ENCODE measurements at regions not wholly inside any gene's neighbourhood (a gene's known extent, or its start where the extent isn't known, plus 50 kb on each side); places are given as distances from the start of the nearest gene placed in this dataset.
A peak's percentile ranks its signal among the peaks of the same experiment; 100 is the strongest.

- H3K4me1 Mint-ChIP-seq, result peaks cover 6% of the 10 kb centered on the region
- H3K27ac Mint-ChIP-seq (ENCODE audit: low read depth), result no peak overlapping the region
- H3K36me3 Mint-ChIP-seq (ENCODE audit: insufficient read depth), result no peaks in the 10 kb centered on the region
- H3K4me3 Mint-ChIP-seq, result no peak overlapping the region
- H3K27me3 Mint-ChIP-seq, result no peaks in the 10 kb centered on the region
- ATAC-seq (replicated peaks; ENCODE audit: extremely low read depth, poor library complexity, severe bottlenecking) (no peak), DNase-seq (ENCODE audit: low spot score in 2 of 2) (no peak)
- no peaks in the 10 kb centered on the region for H3K9me3 Mint-ChIP-seq
Measured at GRCh38 chr5:74506119-74506518, 134.4 kb downstream of the ENC1 start.

DNA sequence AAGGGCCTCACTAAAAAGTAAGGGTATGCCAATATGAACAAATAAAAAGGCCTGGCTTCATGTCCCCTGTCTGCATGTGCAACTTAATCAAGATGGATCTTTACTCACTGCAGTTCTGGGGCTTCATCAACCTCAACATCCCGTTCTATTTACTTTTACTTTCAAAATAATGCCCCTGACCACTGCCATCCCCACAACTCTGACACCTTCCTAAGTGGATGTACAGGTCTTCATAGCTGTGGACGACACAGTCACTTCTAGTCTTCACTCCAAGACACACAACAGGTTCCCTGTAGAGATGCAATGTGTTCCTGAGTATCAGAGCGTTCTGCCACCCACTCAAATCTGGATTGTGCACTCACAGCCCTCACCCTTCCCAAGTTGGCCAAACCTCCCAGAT is 136.1 kb downstream of the ENC1 start:
- Mint-ChIP-seq H3K36me3 (ENCODE audit: insufficient read depth) (no peaks in the 10 kb centered on the region), H3K27ac (ENCODE audit: low read depth) (no peak overlapping the region), H3K9me3 (no peaks in the 10 kb centered on the region), H3K4me1 (peaks cover 6% of the 10 kb centered on the region), H3K27me3 (no peaks in the 10 kb centered on the region), H3K4me3 (no peak overlapping the region)
- DNase-seq (ENCODE audit: low spot score in 2 of 2) (no peak), ATAC-seq (replicated peaks; ENCODE audit: extremely low read depth, poor library complexity, severe bottlenecking) (no peak)

DNA sequence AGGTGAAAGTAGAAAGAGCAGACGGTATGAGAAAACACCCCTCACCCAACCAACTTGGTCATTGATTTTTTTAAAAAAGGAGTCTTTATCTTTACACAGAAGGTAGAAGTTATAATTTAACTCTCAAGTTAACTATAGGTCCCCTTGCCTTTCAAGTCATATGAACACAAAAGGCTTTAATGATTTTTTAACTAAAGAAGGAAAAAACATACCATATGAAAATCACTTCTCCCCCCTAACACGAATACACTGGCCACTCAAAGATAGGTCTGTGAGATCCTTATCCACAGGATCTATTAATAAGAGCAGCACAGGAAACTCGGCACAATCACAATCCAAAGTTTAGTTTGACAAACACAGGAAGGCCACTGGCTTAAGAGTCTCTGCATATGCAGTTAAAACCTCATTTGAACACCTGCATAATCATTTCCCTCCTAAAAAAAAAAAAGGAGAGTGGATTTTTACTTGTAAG is 138.0 kb downstream of the ENC1 start:
- Mint-ChIP-seq H3K36me3 (ENCODE audit: insufficient read depth) (no peaks in the 10 kb centered on the region), H3K9me3 (no peaks in the 10 kb centered on the region), H3K27ac (ENCODE audit: low read depth) (no peak overlapping the region), H3K4me3 (no peak overlapping the region), H3K4me1 (peaks cover 6% of the 10 kb centered on the region), H3K27me3 (no peaks in the 10 kb centered on the region)
- no peak for DNase-seq (ENCODE audit: low spot score in 2 of 2)
- no peak for ATAC-seq (replicated peaks; ENCODE audit: extremely low read depth, poor library complexity, severe bottlenecking)

GRCh38 chr5:74501674-74502478 is 138.7 kb downstream of the ENC1 start:
- H3K27ac Mint-ChIP-seq (ENCODE audit: low read depth), result no peak overlapping the region
- H3K4me3 Mint-ChIP-seq, result no peak overlapping the region
- no peaks in the 10 kb centered on the region for H3K36me3 Mint-ChIP-seq (ENCODE audit: insufficient read depth)
- ATAC-seq (replicated peaks; ENCODE audit: extremely low read depth, poor library complexity, severe bottlenecking), result no peak
- peaks cover 6% of the 10 kb centered on the region for H3K4me1 Mint-ChIP-seq
- H3K9me3 Mint-ChIP-seq, result no peaks in the 10 kb centered on the region
- no peak for DNase-seq (ENCODE audit: low spot score in 2 of 2)
- no peaks in the 10 kb centered on the region for H3K27me3 Mint-ChIP-seq

GRCh38 chr5:74500110-74500917 is 140.2 kb downstream of the ENC1 start:
- H3K9me3 Mint-ChIP-seq, result no peaks in the 10 kb centered on the region
- DNase-seq (ENCODE audit: low spot score in 2 of 2), result no peak
- no peak overlapping the region for H3K27ac Mint-ChIP-seq (ENCODE audit: low read depth)
- peaks cover 6% of the 10 kb centered on the region for H3K4me1 Mint-ChIP-seq
- no peaks in the 10 kb centered on the region for H3K36me3 Mint-ChIP-seq (ENCODE audit: insufficient read depth)
- no peaks in the 10 kb centered on the region for H3K27me3 Mint-ChIP-seq
- no peak overlapping the region for H3K4me3 Mint-ChIP-seq
- ATAC-seq (replicated peaks; ENCODE audit: extremely low read depth, poor library complexity, severe bottlenecking), result no peak

DNA sequence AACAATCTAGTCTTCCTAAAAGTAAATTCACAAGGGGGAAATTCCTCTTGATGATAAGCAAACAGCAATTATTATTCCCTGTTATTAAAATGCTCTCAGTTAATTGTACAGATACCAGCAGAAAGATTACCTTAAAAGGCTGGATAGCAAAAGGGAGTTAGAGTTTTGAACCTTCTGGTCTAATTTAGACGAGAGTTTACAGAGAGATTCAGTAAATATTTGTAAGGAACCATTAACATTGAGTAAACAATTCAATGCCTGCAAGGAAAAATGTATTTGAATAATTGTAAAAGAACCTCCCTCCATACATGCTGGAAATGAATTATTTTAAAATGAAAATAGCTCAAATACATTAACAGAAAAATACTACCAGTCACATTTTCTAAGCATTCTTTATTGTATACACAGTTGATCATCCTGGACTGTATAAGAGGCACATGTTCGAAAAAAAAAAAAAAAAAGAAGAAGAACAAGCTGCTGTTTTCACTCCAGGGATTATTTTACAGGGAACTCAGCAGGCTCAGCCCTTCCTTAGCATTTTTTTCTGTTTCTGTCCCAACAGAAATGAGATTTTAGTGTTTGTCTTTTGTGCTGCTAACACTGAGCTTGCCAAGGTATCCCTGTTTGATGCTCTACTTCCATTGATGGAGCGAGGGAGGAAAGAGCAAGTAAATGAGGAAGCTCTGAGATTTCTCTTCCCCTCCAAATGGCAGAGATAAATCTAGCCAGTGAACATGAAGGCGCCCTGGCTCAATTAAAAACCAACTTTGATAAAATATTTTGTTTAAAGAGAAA is 141.1 kb downstream of the ENC1 start:
- H3K27ac Mint-ChIP-seq (ENCODE audit: low read depth), result no peak overlapping the region
- H3K4me3 Mint-ChIP-seq, result no peak overlapping the region
- no peaks in the 10 kb centered on the region for H3K9me3 Mint-ChIP-seq
- H3K27me3 Mint-ChIP-seq, result no peaks in the 10 kb centered on the region
- H3K4me1 Mint-ChIP-seq, result peaks cover 3% of the 10 kb centered on the region
- no peak for DNase-seq (ENCODE audit: low spot score in 2 of 2)
- no peak for ATAC-seq (replicated peaks; ENCODE audit: extremely low read depth, poor library complexity, severe bottlenecking)
- H3K36me3 Mint-ChIP-seq (ENCODE audit: insufficient read depth), result no peaks in the 10 kb centered on the region

GRCh38 chr5:74497706-74498105 is 142.8 kb downstream of the ENC1 start:
- Mint-ChIP-seq H3K27me3 (no peaks in the 10 kb centered on the region), H3K4me3 (no peak overlapping the region), H3K4me1 (no peaks in the 10 kb centered on the region), H3K36me3 (ENCODE audit: insufficient read depth) (peaks cover 2% of the 10 kb centered on the region), H3K9me3 (no peaks in the 10 kb centered on the region), H3K27ac (ENCODE audit: low read depth) (no peak overlapping the region)
- DNase-seq (ENCODE audit: low spot score in 2 of 2) (no peak), ATAC-seq (replicated peaks; ENCODE audit: extremely low read depth, poor library complexity, severe bottlenecking) (no peak)

GRCh38 chr5:74493411-74493810 is 147.1 kb downstream of the ENC1 start:
- ATAC-seq (replicated peaks; ENCODE audit: extremely low read depth, poor library complexity, severe bottlenecking), result no peak
- Mint-ChIP-seq H3K4me1 (peaks cover 15% of the 10 kb centered on the region), H3K36me3 (ENCODE audit: insufficient read depth) (peaks cover 2% of the 10 kb centered on the region), H3K9me3 (no peaks in the 10 kb centered on the region), H3K27me3 (no peaks in the 10 kb centered on the region), H3K27ac (ENCODE audit: low read depth) (no peak overlapping the region), H3K4me3 (no peak overlapping the region)
- no peak for DNase-seq (ENCODE audit: low spot score in 2 of 2)

- Mint-ChIP-seq H3K4me3 (no peak overlapping the region), H3K36me3 (ENCODE audit: insufficient read depth) (peaks cover 2% of the 10 kb centered on the region), H3K27me3 (no peaks in the 10 kb centered on the region), H3K27ac (ENCODE audit: low read depth) (no peak overlapping the region), H3K4me1 (peaks cover 15% of the 10 kb centered on the region), H3K9me3 (no peaks in the 10 kb centered on the region)
- DNase-seq (ENCODE audit: low spot score in 2 of 2) (no peak), ATAC-seq (replicated peaks; ENCODE audit: extremely low read depth, poor library complexity, severe bottlenecking) (no peak)
Measured at GRCh38 chr5:74492230-74492629, 148.3 kb downstream of the ENC1 start.

GRCh38 chr5:74491586-74491985 is 148.9 kb downstream of the ENC1 start:
- peaks cover 15% of the 10 kb centered on the region for H3K4me1 Mint-ChIP-seq
- H3K4me3 Mint-ChIP-seq, result peak overlapping the region; percentile 43
- H3K27ac Mint-ChIP-seq (ENCODE audit: low read depth), result no peak overlapping the region

GRCh38 chr5:74490814-74491213 is 149.7 kb downstream of the ENC1 start:
- H3K27me3 Mint-ChIP-seq, result no peaks in the 10 kb centered on the region

More at GRCh38 chr5:74491586-74491985, 148.9 kb downstream of the ENC1 start:
- ATAC-seq (replicated peaks; ENCODE audit: extremely low read depth, poor library complexity, severe bottlenecking), result no peak
- Mint-ChIP-seq H3K9me3 (no peaks in the 10 kb centered on the region), H3K27me3 (no peaks in the 10 kb centered on the region), H3K36me3 (ENCODE audit: insufficient read depth) (peaks cover 2% of the 10 kb centered on the region)
- no peak for DNase-seq (ENCODE audit: low spot score in 2 of 2)

GRCh38 chr5:74482990-74483389 is 157.5 kb downstream of the ENC1 start:
- Mint-ChIP-seq H3K9me3 (no peaks in the 10 kb centered on the region), H3K36me3 (ENCODE audit: insufficient read depth) (peaks cover 2% of the 10 kb centered on the region), H3K4me1 (no peaks in the 10 kb centered on the region), H3K27me3 (no peaks in the 10 kb centered on the region), H3K27ac (ENCODE audit: low read depth) (no peak overlapping the region), H3K4me3 (no peak overlapping the region)
- DNase-seq (ENCODE audit: low spot score in 2 of 2) (no peak), ATAC-seq (replicated peaks; ENCODE audit: extremely low read depth, poor library complexity, severe bottlenecking) (no peak)

More at GRCh38 chr5:74490814-74491213, 149.7 kb downstream of the ENC1 start:
- Mint-ChIP-seq H3K4me3 (peak overlapping the region; percentile 43), H3K4me1 (peaks cover 15% of the 10 kb centered on the region), H3K36me3 (ENCODE audit: insufficient read depth) (peaks cover 2% of the 10 kb centered on the region), H3K27ac (ENCODE audit: low read depth) (peak overlapping the region; percentile 83), H3K9me3 (no peaks in the 10 kb centered on the region)
- DNase-seq (ENCODE audit: low spot score in 2 of 2) (no peak), ATAC-seq (replicated peaks; ENCODE audit: extremely low read depth, poor library complexity, severe bottlenecking) (peak; percentile 76)
